GM23338 (cell line): ENCODE measurements at regions not wholly inside any gene's neighbourhood (a gene's known extent, or its start where the extent isn't known, plus 50 kb on each side); places are given as distances from the start of the nearest gene placed in this dataset.

Experiments
- CTCF ChIP-seq, 2 experiments: fragments of 200-600 bp in 1 of 2; sonication (generic) in 1 of 2; conservative IDR thresholded peaks; 2 replicates each; pipeline versions ENCODE4 v1.5.1 to v1.6.1; 2016 to 2017; ENCODE audit warnings: antibody characterized with exemption in 2 of 2, low read depth in 2 of 2, mild to moderate bottlenecking in 2 of 2, moderate library complexity in 1 of 2
- REST ChIP-seq: IDR thresholded peaks from one replicate; pipeline ENCODE4 v1.6.1; 2018; ENCODE audit warnings: antibody characterized with exemption; ENCODE audit not compliant: unreplicated experiment

GRCh38 chr18:66193938-66194337 lies 410.0 kb downstream of the CDH19 start:
- TF ChIP-seq REST (no peak), CTCF (conservative IDR thresholded peaks at IDR 0.05; ENCODE audit: low read depth in 2 of 2) (no peak)
